ENCODE measurements at regions not wholly inside any gene's neighbourhood (a gene's known extent, or its start where the extent isn't known, plus 50 kb on each side); places are given as distances from the start of the nearest gene placed in this dataset.

- no peak for DNase-seq
Measured at GRCh38 chr11:90803366-90803765, 580.5 kb upstream of the CHORDC1 start.

- no peak for DNase-seq
Measured at GRCh38 chr11:90798769-90799168, 575.9 kb upstream of the CHORDC1 start.

GRCh38 chr11:90795746-90796145 lies 572.9 kb upstream of the CHORDC1 start:
- no peak for DNase-seq

GRCh38 chr11:90788961-90789360 lies 566.1 kb upstream of the CHORDC1 start:
- DNase-seq: no peak

GRCh38 chr11:90784241-90784814 lies 561.5 kb upstream of the CHORDC1 start:
- no peak for DNase-seq

GRCh38 chr11:90783111-90783510 lies 560.3 kb upstream of the CHORDC1 start:
- DNase-seq: no peak

- DNase-seq: no peak
Measured at GRCh38 chr11:90779098-90779497, 556.2 kb upstream of the CHORDC1 start.

- no peak for DNase-seq
Measured at GRCh38 chr11:90775567-90776165, 552.8 kb upstream of the CHORDC1 start.

- DNase-seq: no peak
Measured at GRCh38 chr11:90774727-90775566, 552.1 kb upstream of the CHORDC1 start.

GRCh38 chr11:90770007-90770406 lies 547.2 kb upstream of the CHORDC1 start:
- no peak for DNase-seq

- no peak for DNase-seq
Measured at GRCh38 chr11:90766121-90766520, 543.3 kb upstream of the CHORDC1 start.

- DNase-seq: no peak
Measured at GRCh38 chr11:90764691-90765090, 541.8 kb upstream of the CHORDC1 start.

GRCh38 chr11:90757849-90758494 lies 535.1 kb upstream of the CHORDC1 start:
- DNase-seq: peak; percentile 10

- DNase-seq: no peak
Measured at GRCh38 chr11:90756617-90757016, 533.8 kb upstream of the CHORDC1 start.

- no peak for DNase-seq
Measured at GRCh38 chr11:90753546-90753945, 530.7 kb upstream of the CHORDC1 start.

GRCh38 chr11:90747057-90747456 lies 524.2 kb upstream of the CHORDC1 start:
- DNase-seq: no peak

GRCh38 chr11:90744169-90744568 lies 521.3 kb upstream of the CHORDC1 start:
- no peak for DNase-seq

- DNase-seq: no peak
Measured at GRCh38 chr11:90738799-90739198, 516.0 kb upstream of the CHORDC1 start.

- DNase-seq: no peak
Measured at GRCh38 chr11:90737444-90738050, 514.7 kb upstream of the CHORDC1 start.

- no peak for DNase-seq
Measured at GRCh38 chr11:90732486-90732885, 509.6 kb upstream of the CHORDC1 start.

- DNase-seq: no peak
Measured at GRCh38 chr11:90723475-90723874, 500.6 kb upstream of the CHORDC1 start.

- no peak for DNase-seq
Measured at GRCh38 chr11:90722552-90723190, 499.8 kb upstream of the CHORDC1 start.

- DNase-seq: no peak
Measured at GRCh38 chr11:90717522-90717921, 494.7 kb upstream of the CHORDC1 start.

Data from NCI-H1092 treated with DMSO at 0.1 percent for 48 hours (cell line).